Coronary artery (tissue), 2 donors: ENCODE measurements at regions not wholly inside any gene's neighbourhood (a gene's known extent, or its start where the extent isn't known, plus 50 kb on each side); places are given as distances from the start of the nearest gene placed in this dataset.

ENCODE experiments used
- DNase-seq: peaks from one replicate; pipeline ENCODE4 v3.0.0-alpha.2; 2017; ENCODE audit warnings: low spot score
- H3K27ac ChIP-seq, 2 donors: fragments of 200-600 bp; sonication (generic); one replicate each; pipeline ENCODE4 v1.5.1; 2016 to 2019
- H3K4me3 ChIP-seq: fragments of 200-600 bp; sonication (generic); 2 replicates; pipeline ENCODE4 v1.5.1; 2016; ENCODE audit warnings: mild to moderate bottlenecking, moderate library complexity
- TF ChIP-seq, protein P1 (sequence below): fragments of 200-600 bp; sonication (generic); IDR thresholded peaks from one replicate; pipeline ENCODE4 v1.5.1; 2019; ENCODE audit warnings: antibody characterized with exemption

GRCh38 chr14:101347893-101348777 lies 213.2 kb upstream of the DIO3 start:
- DNase-seq: peak; percentile 35
- TF ChIP-seq, protein P1, sequence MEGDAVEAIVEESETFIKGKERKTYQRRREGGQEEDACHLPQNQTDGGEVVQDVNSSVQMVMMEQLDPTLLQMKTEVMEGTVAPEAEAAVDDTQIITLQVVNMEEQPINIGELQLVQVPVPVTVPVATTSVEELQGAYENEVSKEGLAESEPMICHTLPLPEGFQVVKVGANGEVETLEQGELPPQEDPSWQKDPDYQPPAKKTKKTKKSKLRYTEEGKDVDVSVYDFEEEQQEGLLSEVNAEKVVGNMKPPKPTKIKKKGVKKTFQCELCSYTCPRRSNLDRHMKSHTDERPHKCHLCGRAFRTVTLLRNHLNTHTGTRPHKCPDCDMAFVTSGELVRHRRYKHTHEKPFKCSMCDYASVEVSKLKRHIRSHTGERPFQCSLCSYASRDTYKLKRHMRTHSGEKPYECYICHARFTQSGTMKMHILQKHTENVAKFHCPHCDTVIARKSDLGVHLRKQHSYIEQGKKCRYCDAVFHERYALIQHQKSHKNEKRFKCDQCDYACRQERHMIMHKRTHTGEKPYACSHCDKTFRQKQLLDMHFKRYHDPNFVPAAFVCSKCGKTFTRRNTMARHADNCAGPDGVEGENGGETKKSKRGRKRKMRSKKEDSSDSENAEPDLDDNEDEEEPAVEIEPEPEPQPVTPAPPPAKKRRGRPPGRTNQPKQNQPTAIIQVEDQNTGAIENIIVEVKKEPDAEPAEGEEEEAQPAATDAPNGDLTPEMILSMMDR: no peak
- no peak overlapping the region for H3K27ac ChIP-seq
- H3K4me3 ChIP-seq: no peak overlapping the region

DNA sequence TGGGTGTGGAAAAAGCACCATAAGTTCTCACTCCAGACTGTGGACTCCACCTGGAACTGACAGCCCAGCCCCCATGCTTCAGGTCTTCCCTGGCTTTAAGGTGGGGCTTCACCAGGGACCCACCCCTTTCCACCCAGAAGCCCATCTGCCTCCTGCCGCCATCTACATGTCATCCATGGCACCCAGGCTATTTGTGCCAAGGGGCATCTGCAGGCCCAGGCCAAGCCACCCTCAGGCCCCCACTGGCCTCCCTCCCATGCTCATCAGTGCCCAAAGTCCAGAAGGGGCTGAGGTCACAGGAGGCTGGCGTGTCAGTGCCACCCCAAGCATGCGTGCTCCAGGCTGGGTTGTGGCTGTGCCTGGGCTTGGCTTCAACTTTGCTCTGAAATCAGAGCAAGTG lies 212.2 kb upstream of the DIO3 start:
- TF ChIP-seq, protein P1: no peak

DNA sequence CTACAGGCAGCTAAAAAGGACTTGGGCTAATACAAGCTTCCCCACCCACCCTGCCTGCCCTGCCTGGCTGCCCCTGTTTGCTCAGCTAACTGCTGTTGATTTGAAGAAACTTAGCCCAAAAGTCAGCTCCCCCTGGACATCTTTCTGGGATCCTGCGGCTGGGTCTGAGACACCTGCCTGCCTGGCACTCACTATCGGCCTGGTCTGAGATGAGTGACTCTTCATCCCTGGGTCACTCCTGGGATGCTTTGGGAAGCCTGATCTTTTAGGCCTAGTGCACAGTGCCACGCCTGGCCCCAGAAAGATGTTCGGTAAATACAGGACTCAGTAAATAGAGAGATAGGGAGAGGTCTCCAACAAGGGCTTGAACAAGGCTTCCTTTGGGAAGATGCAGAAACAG lies 211.3 kb upstream of the DIO3 start:
- no peak for DNase-seq
- Histone ChIP-seq H3K27ac (no peak overlapping the region), H3K4me3 (no peak overlapping the region)
- TF ChIP-seq, protein P1: no peak

More for the DNA sequence above, 212.2 kb upstream of the DIO3 start:
- no peak for DNase-seq
- H3K27ac ChIP-seq: no peak overlapping the region
- no peak overlapping the region for H3K4me3 ChIP-seq

DNA sequence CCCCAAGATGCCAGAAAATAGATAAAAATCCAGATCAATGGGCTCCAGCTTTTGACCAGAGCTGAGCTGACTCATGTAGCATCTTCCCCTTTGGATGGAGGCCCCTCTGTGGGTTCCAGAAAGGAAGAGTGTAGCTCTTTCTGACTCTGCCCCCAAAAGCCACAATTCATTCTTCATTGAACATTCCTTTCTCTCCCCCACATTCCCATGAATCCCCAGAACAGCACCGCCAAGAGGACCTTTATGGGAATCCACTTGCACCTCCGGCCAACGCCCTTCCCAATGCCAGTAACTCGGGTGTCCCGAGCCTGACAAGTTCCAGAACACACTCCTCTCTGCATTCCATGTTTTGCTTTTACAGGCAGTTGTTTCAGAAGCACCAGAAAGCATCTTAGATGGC lies 210.6 kb upstream of the DIO3 start:
- DNase-seq: peak; percentile 50
- Histone ChIP-seq H3K27ac (no peak overlapping the region), H3K4me3 (no peak overlapping the region)
- TF ChIP-seq, protein P1: no peak

- TF ChIP-seq, protein P1: no peak
- DNase-seq: peak; percentile 36
- Histone ChIP-seq H3K4me3 (no peak overlapping the region), H3K27ac (no peak overlapping the region)
Measured at GRCh38 chr14:101351146-101351545, 210.1 kb upstream of the DIO3 start.

- peak; percentile 24 for DNase-seq
- Histone ChIP-seq H3K4me3 (no peak overlapping the region), H3K27ac (no peak overlapping the region)
- TF ChIP-seq, protein P1: no peak
Measured at GRCh38 chr14:101351769-101352168, 209.5 kb upstream of the DIO3 start.

GRCh38 chr14:101352567-101352966 lies 208.7 kb upstream of the DIO3 start:
- H3K4me3 ChIP-seq: no peak overlapping the region
- no peak overlapping the region for H3K27ac ChIP-seq
- peak; percentile 33 for DNase-seq
- TF ChIP-seq, protein P1: no peak
